GM18519 (cell line): ENCODE measurements at regions not wholly inside any gene's neighbourhood (a gene's known extent, or its start where the extent isn't known, plus 50 kb on each side); places are given as distances from the start of the nearest gene placed in this dataset.

Source experiments
- ATAC-seq: cut with Tn5 transposase; IDR thresholded peaks from one replicate; pipeline ENCODE4 v1.9.1; 2021; ENCODE audit warnings: mild to moderate bottlenecking, moderate library complexity; ENCODE audit not compliant: unreplicated experiment, low FRiP score

DNA sequence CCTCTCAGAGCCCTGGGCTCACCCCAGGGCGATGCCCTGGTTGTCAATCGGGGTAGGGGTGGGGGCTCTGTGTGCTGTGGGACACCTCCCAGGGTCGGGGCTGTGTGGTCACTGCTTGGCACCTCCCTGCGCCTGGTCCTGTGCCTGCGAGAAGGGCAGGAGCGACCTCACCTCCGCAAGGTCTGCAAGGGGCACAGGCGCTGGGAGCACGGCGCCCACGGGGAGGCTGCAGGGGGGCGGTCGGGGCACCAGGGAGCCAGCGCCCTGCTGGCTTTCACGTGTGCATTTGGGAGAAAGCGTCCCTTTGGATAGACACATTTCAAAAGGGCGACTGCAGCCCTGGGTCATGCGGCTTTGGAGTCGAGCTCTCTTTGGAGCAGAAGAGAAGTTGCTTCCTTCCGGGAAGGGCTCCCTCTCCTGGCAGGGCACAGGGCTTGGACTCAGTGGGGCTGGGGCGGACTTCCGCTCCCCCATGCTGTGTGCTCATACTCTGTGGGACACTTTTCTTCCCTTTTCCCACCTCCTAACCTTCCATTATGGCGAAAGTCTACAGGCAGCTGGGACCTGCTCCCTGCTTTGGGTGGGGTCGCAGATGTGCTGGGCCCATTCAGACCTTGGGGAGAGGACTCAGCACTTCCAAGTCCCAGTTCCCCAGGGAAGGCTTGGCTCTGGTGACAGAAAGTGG is 52.9 kb upstream of the SLC28A3 start:
- ATAC-seq: no peak

GRCh38 chr9:84394036-84394435 is 53.5 kb upstream of the SLC28A3 start:
- ATAC-seq: no peak

GRCh38 chr9:84397151-84397728 is 56.7 kb upstream of the SLC28A3 start:
- no peak for ATAC-seq

DNA sequence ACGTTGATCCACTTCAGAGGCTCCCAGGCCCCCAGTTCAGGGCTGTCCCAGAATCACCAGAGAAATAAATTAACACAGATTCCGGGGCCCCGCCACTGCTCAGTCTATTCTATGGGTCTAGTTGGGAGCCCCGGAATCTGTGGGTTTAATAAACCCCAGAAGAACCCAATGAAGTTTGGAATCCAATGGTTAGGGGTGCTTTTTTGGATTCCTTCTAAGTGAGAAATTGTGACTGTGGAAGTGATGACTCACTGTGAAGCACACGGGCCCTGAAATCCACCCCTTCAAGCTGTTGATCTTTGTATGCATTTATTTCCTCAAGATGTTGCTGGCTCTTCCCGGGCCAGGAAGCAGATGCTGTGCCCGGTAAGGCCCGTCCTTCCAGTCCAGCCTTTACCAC is 57.3 kb upstream of the SLC28A3 start:
- ATAC-seq: no peak

- ATAC-seq: no peak
These were observed 62.0 kb upstream of the SLC28A3 start for GRCh38 chr9:84402517-84402916.

DNA sequence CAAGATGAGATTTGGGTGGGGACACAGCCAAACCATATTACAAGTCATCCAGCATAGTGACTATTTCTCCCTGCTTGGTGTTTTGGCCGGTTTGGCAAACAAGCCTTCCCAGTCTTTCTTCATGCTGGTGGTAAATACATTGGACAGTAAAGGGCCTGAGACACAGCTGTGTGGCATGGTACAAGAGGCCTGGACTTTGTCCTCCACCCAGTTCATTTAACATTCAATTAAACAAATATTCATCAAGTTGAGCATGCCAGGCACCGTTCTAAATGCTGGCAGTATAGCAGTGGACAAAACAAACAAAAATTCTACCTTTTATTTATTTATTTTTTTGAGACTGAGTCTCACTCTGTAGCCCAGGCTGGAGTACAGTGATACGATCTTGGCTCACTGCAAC is 62.7 kb upstream of the SLC28A3 start:
- ATAC-seq: no peak

- ATAC-seq: no peak
These were observed 63.6 kb upstream of the SLC28A3 start for GRCh38 chr9:84404095-84404686.

DNA sequence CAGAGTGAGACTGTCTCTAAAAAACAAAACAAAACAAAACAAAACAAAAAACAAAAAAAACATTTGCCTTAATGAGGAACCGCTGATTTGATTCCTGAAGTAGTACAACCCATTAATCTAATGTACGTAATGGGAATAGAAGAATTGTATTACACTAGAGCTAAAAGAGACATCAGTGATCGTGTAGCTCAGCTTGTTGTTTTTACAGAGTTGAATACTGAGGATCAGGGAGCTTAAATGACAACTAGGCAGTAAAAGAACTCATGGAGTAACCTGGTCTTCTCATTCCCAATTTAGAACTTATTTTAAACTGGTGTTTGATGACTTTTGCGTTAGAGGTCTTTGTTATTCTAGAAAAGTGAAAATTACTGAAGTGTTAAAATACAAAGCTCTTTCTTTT is 65.1 kb upstream of the SLC28A3 start:
- no peak for ATAC-seq

DNA sequence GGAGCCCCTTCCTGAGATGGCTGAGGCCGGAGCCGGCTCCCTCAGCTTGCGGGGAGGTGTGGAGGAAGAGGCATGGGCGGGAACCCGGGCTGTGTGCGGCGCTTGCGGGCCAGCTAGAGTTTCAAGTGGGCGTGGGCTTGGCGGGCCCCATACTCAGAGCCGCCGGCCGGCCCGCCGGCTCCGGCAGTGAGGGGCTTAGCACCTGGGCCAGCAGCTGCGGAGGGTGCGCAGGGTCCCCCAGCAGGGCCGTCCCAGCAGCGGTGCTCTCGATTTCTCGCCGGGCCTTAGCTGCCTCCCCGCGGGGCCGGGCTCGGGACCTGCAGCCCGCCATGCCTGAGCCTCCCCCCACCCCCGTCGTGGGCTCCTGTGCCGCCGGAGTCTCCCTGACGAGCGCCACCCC is 67.9 kb upstream of the SLC28A3 start:
- no peak for ATAC-seq

GRCh38 chr9:84411683-84412267 is 71.2 kb upstream of the SLC28A3 start:
- no peak for ATAC-seq

GRCh38 chr9:84412654-84413053 is 72.1 kb upstream of the SLC28A3 start:
- no peak for ATAC-seq

- ATAC-seq: no peak
These were observed 72.7 kb upstream of the SLC28A3 start for GRCh38 chr9:84413301-84413700.

GRCh38 chr9:84419031-84419602 is 78.6 kb upstream of the SLC28A3 start:
- ATAC-seq: no peak

GRCh38 chr9:84424931-84425330 is 84.4 kb upstream of the SLC28A3 start:
- no peak for ATAC-seq

DNA sequence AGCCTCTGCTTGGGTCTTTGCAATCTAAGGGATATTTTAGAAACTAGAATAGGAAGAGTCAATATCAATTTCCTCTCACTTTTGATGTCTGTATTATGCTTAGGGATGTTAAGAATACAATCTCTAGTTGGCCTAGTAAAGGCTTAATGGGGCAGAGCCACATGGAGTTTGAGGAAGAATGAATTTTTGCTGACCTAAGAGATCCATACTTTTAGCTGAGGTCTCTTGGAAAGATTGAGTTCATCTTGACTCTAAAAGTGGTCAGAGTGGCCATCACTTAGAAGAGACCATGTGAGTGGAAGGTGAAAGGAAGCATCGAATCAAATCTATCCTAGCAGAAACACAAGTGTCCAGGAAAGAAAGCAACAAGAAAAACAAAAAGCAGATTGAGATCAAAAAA is 92.2 kb upstream of the SLC28A3 start:
- ATAC-seq: no peak

GRCh38 chr9:84435902-84436301 is 95.3 kb upstream of the SLC28A3 start:
- no peak for ATAC-seq

GRCh38 chr9:84436386-84437109 is 96.0 kb upstream of the SLC28A3 start:
- no peak for ATAC-seq

DNA sequence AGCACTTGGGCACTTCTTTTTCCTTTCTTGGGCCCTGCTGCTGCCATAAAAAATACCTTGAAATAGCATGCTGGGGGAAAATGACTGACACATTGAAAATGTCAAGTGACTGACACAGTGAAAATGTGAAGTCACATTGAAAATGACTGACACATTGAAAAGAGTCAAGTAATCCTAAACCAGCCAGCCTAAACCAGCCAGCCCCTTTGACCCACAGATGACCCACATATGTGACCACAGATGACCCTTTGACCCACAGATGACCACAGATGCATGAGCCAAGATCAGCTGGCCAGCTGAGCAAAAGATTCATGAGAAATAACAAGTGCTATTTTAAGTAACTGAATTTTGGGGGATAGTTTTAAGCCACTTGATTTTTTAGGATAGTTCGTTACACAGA is 97.8 kb upstream of the SLC28A3 start:
- no peak for ATAC-seq

DNA sequence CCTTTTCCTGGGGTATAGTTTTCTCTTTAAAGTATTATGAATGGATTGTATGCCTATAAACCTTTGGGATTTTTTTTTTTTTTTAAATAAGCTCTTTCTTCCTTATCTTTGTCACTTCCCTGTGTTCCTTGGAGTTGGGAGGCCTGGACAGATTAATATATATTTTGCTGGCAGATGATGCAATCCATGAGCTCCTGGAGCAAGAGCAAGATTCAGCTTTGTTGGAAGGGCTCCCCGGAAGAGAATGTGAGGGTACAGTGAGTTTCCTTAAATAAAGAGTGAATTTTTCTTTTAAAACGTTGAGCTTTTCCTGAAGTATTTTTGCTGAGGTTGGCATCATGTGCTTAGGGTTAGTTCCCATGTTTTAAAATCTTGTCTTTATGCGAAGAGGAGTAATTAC is 98.7 kb upstream of the SLC28A3 start:
- ATAC-seq: no peak

DNA sequence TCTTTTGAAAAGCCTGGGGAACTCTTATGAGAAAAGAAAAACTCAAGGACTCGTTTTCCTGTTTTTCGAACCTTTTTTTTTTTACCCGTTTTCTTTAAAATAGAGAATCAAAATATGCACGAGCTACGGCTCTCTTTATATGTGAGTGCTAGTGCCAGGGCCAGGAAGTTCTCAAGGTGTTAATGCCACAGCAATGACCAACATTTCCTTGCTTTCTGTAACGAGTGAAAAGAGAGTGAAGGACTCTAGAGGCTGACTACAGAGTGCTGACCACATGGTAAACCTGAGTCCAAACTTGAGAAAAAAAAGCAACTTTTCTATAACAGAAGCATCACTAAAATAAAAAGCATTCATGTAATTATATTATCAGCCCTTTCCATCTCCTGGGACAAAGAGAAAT is 102.2 kb upstream of the SLC28A3 start:
- ATAC-seq: no peak

GRCh38 chr9:84445737-84446136 is 105.2 kb upstream of the SLC28A3 start:
- no peak for ATAC-seq
